Prostate gland (tissue), 2 donors: ENCODE measurements at regions not wholly inside any gene's neighbourhood (a gene's known extent, or its start where the extent isn't known, plus 50 kb on each side); places are given as distances from the start of the nearest gene placed in this dataset.

Source experiments
- POLR2A ChIP-seq: fragments of 450-650 bp; IDR thresholded peaks from one replicate; pipeline ENCODE4 v1.6.1; 2016; ENCODE audit warnings: antibody characterized with exemption, mild to moderate bottlenecking
- TF ChIP-seq, protein P1 (sequence below), 4 experiments: fragments of 200-600 bp in 2 of 4; fragments of 450-650 bp in 2 of 4; sonication (generic) in 2 of 4; IDR thresholded peaks; 1 replicate in 3 of 4; 2 replicates in 1 of 4; pipeline ENCODE4 v1.5.1; 2016 to 2019; ENCODE audit warnings: antibody characterized with exemption in 4 of 4, mild to moderate bottlenecking in 2 of 4, moderate library complexity in 2 of 4

DNA sequence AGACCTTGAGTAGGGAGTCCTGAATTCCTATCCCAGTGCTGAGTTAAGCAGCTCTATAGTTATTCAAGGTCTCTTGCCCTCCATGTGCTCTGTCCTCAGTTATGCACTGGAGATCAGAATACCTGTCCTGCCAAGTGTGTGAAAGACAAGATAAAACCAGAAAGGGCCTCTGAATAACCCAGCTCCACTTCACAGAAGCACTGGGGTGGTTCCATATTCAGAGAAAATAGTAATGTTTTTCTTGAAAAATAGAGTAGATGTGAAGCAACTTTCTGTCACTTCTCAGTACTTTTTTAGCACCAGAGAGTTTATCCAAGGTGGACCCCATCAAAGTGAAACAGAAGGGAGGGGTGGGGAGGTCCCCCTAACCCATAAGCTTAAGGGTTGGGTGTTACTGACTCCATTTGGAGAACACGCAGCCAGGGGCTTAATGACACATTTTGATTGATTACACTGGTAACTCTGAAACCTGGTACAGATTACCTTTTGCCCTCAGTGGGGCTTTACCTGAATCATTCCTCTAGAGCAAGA, 509.8 kb upstream of the JARID2 start:
- TF ChIP-seq, protein P1, sequence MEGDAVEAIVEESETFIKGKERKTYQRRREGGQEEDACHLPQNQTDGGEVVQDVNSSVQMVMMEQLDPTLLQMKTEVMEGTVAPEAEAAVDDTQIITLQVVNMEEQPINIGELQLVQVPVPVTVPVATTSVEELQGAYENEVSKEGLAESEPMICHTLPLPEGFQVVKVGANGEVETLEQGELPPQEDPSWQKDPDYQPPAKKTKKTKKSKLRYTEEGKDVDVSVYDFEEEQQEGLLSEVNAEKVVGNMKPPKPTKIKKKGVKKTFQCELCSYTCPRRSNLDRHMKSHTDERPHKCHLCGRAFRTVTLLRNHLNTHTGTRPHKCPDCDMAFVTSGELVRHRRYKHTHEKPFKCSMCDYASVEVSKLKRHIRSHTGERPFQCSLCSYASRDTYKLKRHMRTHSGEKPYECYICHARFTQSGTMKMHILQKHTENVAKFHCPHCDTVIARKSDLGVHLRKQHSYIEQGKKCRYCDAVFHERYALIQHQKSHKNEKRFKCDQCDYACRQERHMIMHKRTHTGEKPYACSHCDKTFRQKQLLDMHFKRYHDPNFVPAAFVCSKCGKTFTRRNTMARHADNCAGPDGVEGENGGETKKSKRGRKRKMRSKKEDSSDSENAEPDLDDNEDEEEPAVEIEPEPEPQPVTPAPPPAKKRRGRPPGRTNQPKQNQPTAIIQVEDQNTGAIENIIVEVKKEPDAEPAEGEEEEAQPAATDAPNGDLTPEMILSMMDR (IDR thresholded peaks at IDR 0.05), result no peak
- no peak for TF ChIP-seq POLR2A
